HAP-1 (cell line): ENCODE measurements at regions not wholly inside any gene's neighbourhood (a gene's known extent, or its start where the extent isn't known, plus 50 kb on each side); places are given as distances from the start of the nearest gene placed in this dataset.
A peak's percentile ranks its signal among the peaks of the same experiment; 100 is the strongest.
"Not testable (repeated sequence)": the region's sequence is repeated elsewhere in the genome, so short reads cannot be mapped to it uniquely, and the experiment has no call there.

ENCODE experiments used
- DNase-seq, 2 experiments: peaks; one replicate each; pipeline ENCODE4 v3.0.0-alpha.2; 2016 to 2020; ENCODE audit warnings: low spot score in 2 of 2
- H3K27me3 ChIP-seq: fragments of 250-450 bp; sonication (Bioruptor Pico); 2 replicates; pipeline ENCODE4 v1.5.1; 2020; ENCODE audit warnings: low read depth, mild to moderate bottlenecking, moderate library complexity
- H3K36me3 ChIP-seq: fragments of 250-450 bp; sonication (Bioruptor Pico); replicated peaks from 2 replicates; pipeline ENCODE4 v1.5.1; 2020; ENCODE audit warnings: mild to moderate bottlenecking
- H3K4me1 ChIP-seq: fragments of 250-450 bp; sonication (Bioruptor Pico); 2 replicates; pipeline ENCODE4 v1.5.1; 2020; ENCODE audit warnings: mild to moderate bottlenecking
- H3K4me3 ChIP-seq: fragments of 250-450 bp; sonication (Bioruptor Pico); 2 replicates; pipeline ENCODE4 v1.5.1; 2020; ENCODE audit warnings: mild to moderate bottlenecking, moderate library complexity
- H3K9me3 ChIP-seq: fragments of 250-450 bp; sonication (Bioruptor Pico); 2 replicates; pipeline ENCODE4 v1.5.1; 2020; ENCODE audit warnings: mild to moderate bottlenecking, moderate library complexity
- in situ Hi-C: fragments of 300-500 bp; cut with MboI; formaldehyde crosslinking; loops from 3 replicates; pipeline ENCODE4 v1.14.3; 2020; ENCODE audit warnings: low sequenced_read_pairs, inconsistent platforms, mixed read lengths

- not testable (repeated sequence) for H3K36me3 ChIP-seq, H3K27me3 ChIP-seq, H3K9me3 ChIP-seq, H3K4me1 ChIP-seq, H3K4me3 ChIP-seq, DNase-seq
- in situ Hi-C loops, result loop anchor here (10.0 kb wide), 1 partner anchor 168 kb away; no protein-coding TSS in a partner anchor
Measured at GRCh38 chr21:32823296-32823695, 51.7 kb upstream of the PAXBP1 start.

GRCh38 chr21:32824950-32825349, 53.4 kb upstream of the PAXBP1 start:
- Histone ChIP-seq H3K4me1 (no peaks in the 10 kb centered on the region), H3K27me3 (no peaks in the 10 kb centered on the region), H3K4me3 (no peak overlapping the region), H3K9me3 (no peaks in the 10 kb centered on the region), H3K36me3 (no peaks in the 10 kb centered on the region)
- in situ Hi-C loops, result loop anchor here (10.0 kb wide), 1 partner anchor 170 kb away; no protein-coding TSS in a partner anchor
- DNase-seq, result no peak

GRCh38 chr21:32826329-32827167, 55.0 kb upstream of the PAXBP1 start:
- Histone ChIP-seq H3K27me3 (no peaks in the 10 kb centered on the region), H3K4me3 (no peak overlapping the region), H3K36me3 (no peaks in the 10 kb centered on the region), H3K9me3 (no peaks in the 10 kb centered on the region), H3K4me1 (no peaks in the 10 kb centered on the region)
- DNase-seq, result peak; percentile 56 to 60
- in situ Hi-C loops, result loop anchor here (10.0 kb wide), 1 partner anchor 172 kb away; no protein-coding TSS in a partner anchor

- Histone ChIP-seq H3K4me1 (no peaks in the 10 kb centered on the region), H3K4me3 (no peak overlapping the region), H3K27me3 (no peaks in the 10 kb centered on the region), H3K36me3 (no peaks in the 10 kb centered on the region), H3K9me3 (no peaks in the 10 kb centered on the region)
- no peak for DNase-seq
- in situ Hi-C loops, result loop anchor here (10.0 kb wide), 1 partner anchor 174 kb away; no protein-coding TSS in a partner anchor
Measured at GRCh38 chr21:32828908-32829307, 57.4 kb upstream of the PAXBP1 start.

GRCh38 chr21:32829504-32829903, 57.9 kb upstream of the PAXBP1 start:
- Histone ChIP-seq H3K9me3 (no peaks in the 10 kb centered on the region), H3K27me3 (no peaks in the 10 kb centered on the region), H3K36me3 (no peaks in the 10 kb centered on the region), H3K4me1 (0 out of 2 replicates have a peak, but pooled peaks cover under 1% of the 10 kb centered on the region), H3K4me3 (no peak overlapping the region)
- no peak for DNase-seq
- in situ Hi-C loops, result loop anchor here (10.0 kb wide), 1 partner anchor 175 kb away; no protein-coding TSS in a partner anchor

- H3K27me3 ChIP-seq, H3K4me3 ChIP-seq, H3K9me3 ChIP-seq, DNase-seq, H3K36me3 ChIP-seq, H3K4me1 ChIP-seq: not testable (repeated sequence)
- in situ Hi-C loops, result loop anchor here (5.0 kb wide), 1 partner anchor 366 kb away; no protein-coding TSS in a partner anchor
Measured at GRCh38 chr21:32831779-32832178, 60.2 kb upstream of the PAXBP1 start.

GRCh38 chr21:32834211-32834915, 62.8 kb upstream of the PAXBP1 start:
- Histone ChIP-seq H3K4me3 (no peak overlapping the region), H3K36me3 (no peaks in the 10 kb centered on the region), H3K9me3 (no peaks in the 10 kb centered on the region), H3K27me3 (no peaks in the 10 kb centered on the region), H3K4me1 (peaks cover 4% of the 10 kb centered on the region; the same call in 1 of the 2 replicates)
- in situ Hi-C loops, result loop anchor here (5.0 kb wide), 1 partner anchor 363 kb away; no protein-coding TSS in a partner anchor
- DNase-seq, result no peak

- in situ Hi-C loops, result loop anchor here (5.0 kb wide), 2 partner anchors 297 to 362 kb away; no protein-coding TSS in a partner anchor
- Histone ChIP-seq H3K9me3 (no peaks in the 10 kb centered on the region), H3K27me3 (no peaks in the 10 kb centered on the region), H3K4me1 (peaks cover 4% of the 10 kb centered on the region; the same call in 1 of the 2 replicates), H3K36me3 (no peaks in the 10 kb centered on the region), H3K4me3 (no peak overlapping the region)
- DNase-seq, result peak; percentile 40 to 67
Measured at GRCh38 chr21:32834916-32835235, 63.3 kb upstream of the PAXBP1 start.

- Histone ChIP-seq H3K4me1 (no peaks in the 10 kb centered on the region), H3K4me3 (no peak overlapping the region), H3K27me3 (no peaks in the 10 kb centered on the region), H3K9me3 (no peaks in the 10 kb centered on the region), H3K36me3 (no peaks in the 10 kb centered on the region)
- DNase-seq, result no peak
- in situ Hi-C loops, result no loop called here
Measured at GRCh38 chr21:32842146-32842545, 70.6 kb upstream of the PAXBP1 start.

- Histone ChIP-seq H3K4me1 (peaks cover 8% of the 10 kb centered on the region), H3K9me3 (no peaks in the 10 kb centered on the region), H3K27me3 (no peaks in the 10 kb centered on the region), H3K36me3 (no peaks in the 10 kb centered on the region), H3K4me3 (no peak overlapping the region)
- DNase-seq, result no peak
- in situ Hi-C loops, result no loop called here
Measured at GRCh38 chr21:32843561-32843960, 72.0 kb upstream of the PAXBP1 start.

GRCh38 chr21:32844076-32844475, 72.5 kb upstream of the PAXBP1 start:
- H3K4me3 ChIP-seq, result no peak overlapping the region
- peaks cover 9% of the 10 kb centered on the region for H3K4me1 ChIP-seq
- in situ Hi-C loops, result no loop called here
- H3K9me3 ChIP-seq, result no peaks in the 10 kb centered on the region
- H3K36me3 ChIP-seq, result no peaks in the 10 kb centered on the region
- no peak for DNase-seq
- H3K27me3 ChIP-seq, result peaks cover under 1% of the 10 kb centered on the region; the same call in 1 of the 2 replicates

- Histone ChIP-seq H3K9me3 (no peaks in the 10 kb centered on the region), H3K4me3 (no peak overlapping the region), H3K4me1 (peaks cover 9% of the 10 kb centered on the region), H3K36me3 (no peaks in the 10 kb centered on the region), H3K27me3 (peaks cover 4% of the 10 kb centered on the region; the same call in 1 of the 2 replicates)
- no peak for DNase-seq
- in situ Hi-C loops, result no loop called here
Measured at GRCh38 chr21:32844653-32845436, 73.3 kb upstream of the PAXBP1 start.

GRCh38 chr21:32858628-32859027, 87.1 kb upstream of the PAXBP1 start:
- Histone ChIP-seq H3K4me3 (no peak overlapping the region), H3K9me3 (peaks cover 6% of the 10 kb centered on the region; the same call in 1 of the 2 replicates)

More at GRCh38 chr21:32858628-32859027, 87.1 kb upstream of the PAXBP1 start:
- Histone ChIP-seq H3K36me3 (no peaks in the 10 kb centered on the region), H3K27me3 (peaks cover 11% of the 10 kb centered on the region), H3K4me1 (no peaks in the 10 kb centered on the region)
- in situ Hi-C loops, result no loop called here
- DNase-seq, result no peak
